GM21737 (cell line): ENCODE measurements at regions not wholly inside any gene's neighbourhood (a gene's known extent, or its start where the extent isn't known, plus 50 kb on each side); places are given as distances from the start of the nearest gene placed in this dataset.
"Not testable (repeated sequence)": the region's sequence is repeated elsewhere in the genome, so short reads cannot be mapped to it uniquely, and the experiment has no call there.

ENCODE experiments used
- ATAC-seq: cut with Tn5 transposase; IDR thresholded peaks from one replicate; pipeline ENCODE4 v1.9.1; 2021; ENCODE audit warnings: mild to moderate bottlenecking, moderate library complexity; ENCODE audit not compliant: unreplicated experiment

- ATAC-seq: not testable (repeated sequence)
Measured at GRCh38 chr11:116667318-116667717, 105.5 kb downstream of the BUD13 start.

- ATAC-seq: not testable (repeated sequence)
Measured at GRCh38 chr11:116666673-116667249, 106.0 kb downstream of the BUD13 start.

- no peak for ATAC-seq
Measured at GRCh38 chr11:116665523-116665922, 107.3 kb downstream of the BUD13 start.

- no peak for ATAC-seq
Measured at GRCh38 chr11:116661056-116661455, 111.7 kb downstream of the BUD13 start.

- ATAC-seq: no peak
Measured at GRCh38 chr11:116660011-116660410, 112.8 kb downstream of the BUD13 start.

- ATAC-seq: no peak
Measured at GRCh38 chr11:116658876-116659535, 113.8 kb downstream of the BUD13 start.

- ATAC-seq: no peak
Measured at GRCh38 chr11:116657842-116658825, 114.7 kb downstream of the BUD13 start.

- no peak for ATAC-seq
Measured at GRCh38 chr11:116656011-116656410, 116.8 kb downstream of the BUD13 start.

- ATAC-seq: no peak
Measured at GRCh38 chr11:116654526-116654925, 118.3 kb downstream of the BUD13 start.

GRCh38 chr11:116653206-116653605 is 119.6 kb downstream of the BUD13 start:
- no peak for ATAC-seq

- ATAC-seq: no peak
Measured at GRCh38 chr11:116651737-116652237, 121.0 kb downstream of the BUD13 start.

GRCh38 chr11:116651098-116651736 is 121.6 kb downstream of the BUD13 start:
- ATAC-seq: no peak

- no peak for ATAC-seq
Measured at GRCh38 chr11:116650052-116650451, 122.7 kb downstream of the BUD13 start.

GRCh38 chr11:116649268-116649667 is 123.5 kb downstream of the BUD13 start:
- no peak for ATAC-seq

- no peak for ATAC-seq
Measured at GRCh38 chr11:116648247-116649174, 124.3 kb downstream of the BUD13 start.

GRCh38 chr11:116647305-116648080 is 125.3 kb downstream of the BUD13 start:
- ATAC-seq: no peak

- no peak for ATAC-seq
Measured at GRCh38 chr11:116646191-116646590, 126.6 kb downstream of the BUD13 start.

GRCh38 chr11:116644941-116645305 is 127.9 kb downstream of the BUD13 start:
- ATAC-seq: no peak
